ENCODE measurements at regions not wholly inside any gene's neighbourhood (a gene's known extent, or its start where the extent isn't known, plus 50 kb on each side); places are given as distances from the start of the nearest gene placed in this dataset.

DNA sequence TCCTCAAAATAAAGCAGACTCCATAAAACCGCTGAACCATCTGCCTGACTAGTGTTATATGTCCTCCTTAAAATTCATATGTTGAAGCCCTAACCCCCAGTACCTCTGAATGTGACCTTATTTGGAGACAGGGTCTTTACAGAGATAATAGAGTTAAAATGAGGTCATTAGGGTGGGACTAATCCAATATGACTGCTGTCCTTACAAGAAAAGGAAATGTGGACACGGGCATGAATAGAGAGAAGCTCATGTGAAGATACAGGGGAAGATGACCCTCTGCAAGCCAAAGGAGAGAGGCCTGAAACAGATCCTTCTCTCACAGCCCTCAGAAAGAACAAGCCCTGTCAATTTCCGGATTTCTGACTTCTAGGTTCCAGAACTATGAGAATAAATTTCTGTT lies 82.0 kb upstream of the KLHL13 start:
- no peak overlapping the region for H3K27ac Mint-ChIP-seq
- H3K36me3 Mint-ChIP-seq (ENCODE audit: low read depth) = no peaks in the 10 kb centered on the region
- ChIA-PET POLR2A (no interaction called here), CTCF (no interaction called here)
- no peak overlapping the region for H3K4me3 Mint-ChIP-seq
- H3K27me3 Mint-ChIP-seq = no peaks in the 10 kb centered on the region
- intact Hi-C loops (cut with micrococcal nuclease) = no loop called here
- no peak for ATAC-seq (ENCODE audit: low read depth)
- no peaks in the 10 kb centered on the region for H3K9me3 Mint-ChIP-seq
- TF ChIP-seq, protein P1, sequence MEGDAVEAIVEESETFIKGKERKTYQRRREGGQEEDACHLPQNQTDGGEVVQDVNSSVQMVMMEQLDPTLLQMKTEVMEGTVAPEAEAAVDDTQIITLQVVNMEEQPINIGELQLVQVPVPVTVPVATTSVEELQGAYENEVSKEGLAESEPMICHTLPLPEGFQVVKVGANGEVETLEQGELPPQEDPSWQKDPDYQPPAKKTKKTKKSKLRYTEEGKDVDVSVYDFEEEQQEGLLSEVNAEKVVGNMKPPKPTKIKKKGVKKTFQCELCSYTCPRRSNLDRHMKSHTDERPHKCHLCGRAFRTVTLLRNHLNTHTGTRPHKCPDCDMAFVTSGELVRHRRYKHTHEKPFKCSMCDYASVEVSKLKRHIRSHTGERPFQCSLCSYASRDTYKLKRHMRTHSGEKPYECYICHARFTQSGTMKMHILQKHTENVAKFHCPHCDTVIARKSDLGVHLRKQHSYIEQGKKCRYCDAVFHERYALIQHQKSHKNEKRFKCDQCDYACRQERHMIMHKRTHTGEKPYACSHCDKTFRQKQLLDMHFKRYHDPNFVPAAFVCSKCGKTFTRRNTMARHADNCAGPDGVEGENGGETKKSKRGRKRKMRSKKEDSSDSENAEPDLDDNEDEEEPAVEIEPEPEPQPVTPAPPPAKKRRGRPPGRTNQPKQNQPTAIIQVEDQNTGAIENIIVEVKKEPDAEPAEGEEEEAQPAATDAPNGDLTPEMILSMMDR (IDR thresholded peaks at IDR 0.05) = no peak
- no peak for DNase-seq
- no peaks in the 10 kb centered on the region for H3K4me1 Mint-ChIP-seq

DNA sequence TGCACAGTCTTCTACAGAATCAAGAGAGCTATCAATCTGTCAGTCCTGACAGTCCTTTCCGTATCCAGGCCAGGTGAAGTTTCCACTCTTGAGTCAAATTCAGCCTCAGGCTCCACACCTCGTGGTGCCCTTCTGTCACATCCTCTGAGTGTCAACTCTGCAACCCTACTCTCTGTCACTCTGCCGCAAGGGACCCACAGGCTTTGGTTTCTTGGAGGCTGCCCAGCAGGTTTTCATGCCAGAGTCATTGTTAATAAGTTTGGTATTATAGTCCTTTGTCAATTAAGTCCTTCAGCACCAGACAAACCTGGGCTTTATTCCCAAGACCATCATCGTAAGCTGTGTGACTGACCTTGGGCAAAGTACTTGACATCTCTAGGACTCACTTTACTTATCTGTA lies 83.4 kb upstream of the KLHL13 start:
- TF ChIP-seq, protein P1 (IDR thresholded peaks at IDR 0.05) = no peak
- DNase-seq (no peak), ATAC-seq (ENCODE audit: low read depth) (no peak)
- intact Hi-C loops (cut with micrococcal nuclease) = no loop called here
- Mint-ChIP-seq H3K4me1 (no peaks in the 10 kb centered on the region), H3K4me3 (no peak overlapping the region), H3K9me3 (no peaks in the 10 kb centered on the region), H3K27me3 (no peaks in the 10 kb centered on the region), H3K27ac (no peak overlapping the region), H3K36me3 (ENCODE audit: low read depth) (no peaks in the 10 kb centered on the region)
- ChIA-PET POLR2A (no interaction called here), CTCF (no interaction called here)

DNA sequence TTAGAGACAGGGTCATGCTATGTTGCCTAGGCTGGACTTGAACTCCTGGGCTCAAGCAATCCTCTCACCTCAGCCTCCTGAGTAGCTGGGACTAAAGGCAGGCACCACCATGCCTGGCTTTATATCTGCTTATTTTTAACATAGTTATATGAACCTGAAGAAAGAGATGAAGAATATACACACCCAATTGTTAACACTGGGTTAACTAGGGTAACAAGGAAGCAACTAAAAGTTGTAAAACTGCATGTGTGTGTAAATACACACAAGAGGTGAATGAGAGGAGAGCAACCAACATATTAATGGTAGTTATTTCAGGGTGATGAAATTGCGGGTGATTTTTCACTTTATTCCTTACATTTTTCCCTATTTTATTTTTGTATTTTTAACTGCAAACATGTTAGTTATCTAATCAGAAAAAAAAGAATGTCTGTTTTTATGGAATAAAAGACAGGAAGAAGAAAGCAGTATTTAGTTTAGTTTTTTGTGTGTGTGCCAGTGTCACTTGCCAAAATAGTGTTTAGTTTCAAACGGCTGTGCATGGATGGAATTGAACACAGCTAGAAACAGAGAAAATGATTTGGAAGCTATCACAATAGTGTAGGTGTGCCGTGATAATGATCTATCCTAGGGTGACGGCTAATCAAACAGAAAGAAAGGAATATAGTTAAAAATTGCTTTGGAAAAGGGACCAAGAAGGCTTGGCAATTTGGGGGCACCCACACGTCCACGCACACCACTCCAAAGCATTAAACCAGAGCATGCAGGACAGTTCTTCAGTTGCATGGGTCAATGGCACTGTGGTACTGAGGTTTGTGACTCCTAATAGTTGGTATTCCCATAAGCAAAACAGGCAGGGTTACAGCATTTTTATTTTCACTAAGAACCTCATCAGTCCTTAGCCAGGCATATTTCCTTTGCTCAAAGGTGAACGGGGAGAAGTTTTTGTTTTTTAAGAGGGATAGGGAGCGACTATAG lies 89.1 kb upstream of the KLHL13 start:
- Mint-ChIP-seq H3K9me3 (no peaks in the 10 kb centered on the region), H3K4me1 (peaks cover 3% of the 10 kb centered on the region)
- intact Hi-C loops (cut with micrococcal nuclease) = no loop called here

DNA sequence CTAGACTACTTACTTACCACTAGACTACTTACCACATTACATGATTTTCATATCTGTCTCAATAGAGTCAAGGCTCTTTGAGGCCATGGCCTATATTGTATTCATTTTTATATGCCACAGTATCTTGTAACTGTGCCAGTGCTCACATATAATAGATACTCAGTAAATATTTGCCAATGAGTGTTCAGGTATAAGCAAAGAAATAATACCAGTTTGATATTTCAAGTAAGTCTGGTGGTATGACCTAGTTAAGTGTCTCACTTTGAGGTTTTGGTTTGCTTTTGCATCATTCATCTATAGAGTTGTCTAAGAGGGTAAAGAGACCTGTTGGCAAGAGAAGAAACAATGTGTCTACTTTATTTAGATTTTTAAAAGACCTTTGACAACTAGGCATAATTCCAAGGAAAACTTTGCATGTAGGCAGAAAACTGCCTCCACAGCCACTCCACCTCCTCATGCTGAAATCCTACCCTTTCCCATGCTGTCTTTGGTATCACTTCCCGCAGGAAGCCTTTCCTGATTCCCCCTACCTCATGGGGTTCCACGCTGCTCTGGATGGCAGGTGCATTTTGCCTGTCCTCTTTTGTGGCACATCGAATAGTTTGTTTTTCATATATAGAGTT lies 91.3 kb upstream of the KLHL13 start:
- DNase-seq (no peak), ATAC-seq (ENCODE audit: low read depth) (no peak)
- Mint-ChIP-seq H3K36me3 (ENCODE audit: low read depth) (no peaks in the 10 kb centered on the region), H3K27ac (no peak overlapping the region), H3K9me3 (no peaks in the 10 kb centered on the region), H3K27me3 (no peaks in the 10 kb centered on the region), H3K4me3 (no peak overlapping the region), H3K4me1 (peaks cover 17% of the 10 kb centered on the region)
- TF ChIP-seq, protein P1 (IDR thresholded peaks at IDR 0.05) = no peak
- intact Hi-C loops (cut with micrococcal nuclease) = no loop called here
- CTCF ChIA-PET = no interaction called here
- POLR2A ChIA-PET = no interaction called here

More for the DNA sequence above, 89.1 kb upstream of the KLHL13 start:
- CTCF ChIA-PET = no interaction called here
- POLR2A ChIA-PET = no interaction called here
- no peak for DNase-seq
- TF ChIP-seq, protein P1 (IDR thresholded peaks at IDR 0.05) = no peak
- H3K27ac Mint-ChIP-seq = no peak overlapping the region
- no peaks in the 10 kb centered on the region for H3K27me3 Mint-ChIP-seq
- ATAC-seq (ENCODE audit: low read depth) = no peak
- no peak overlapping the region for H3K4me3 Mint-ChIP-seq
- no peaks in the 10 kb centered on the region for H3K36me3 Mint-ChIP-seq (ENCODE audit: low read depth)

DNA sequence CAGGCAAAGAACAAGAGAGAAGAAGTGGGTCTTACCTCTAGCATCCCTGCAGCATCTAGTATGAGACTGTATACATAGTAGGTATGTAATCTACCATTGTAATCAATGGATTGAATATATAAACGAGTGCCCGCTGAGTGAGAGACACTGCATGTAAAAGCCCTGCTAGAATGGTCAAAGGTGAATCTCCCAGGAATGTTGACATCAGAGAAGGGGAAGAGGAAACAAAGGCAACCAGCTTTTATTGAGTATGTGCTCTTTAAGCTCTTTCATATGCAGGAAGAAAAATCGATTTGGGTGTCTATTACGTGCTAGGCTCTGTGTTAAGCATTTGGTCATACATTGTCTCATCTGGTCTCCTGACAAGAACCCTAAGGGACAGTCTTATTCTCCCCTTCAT lies 91.9 kb upstream of the KLHL13 start:
- Mint-ChIP-seq H3K9me3 (no peaks in the 10 kb centered on the region), H3K36me3 (ENCODE audit: low read depth) (no peaks in the 10 kb centered on the region), H3K4me1 (peaks cover 20% of the 10 kb centered on the region), H3K27me3 (no peaks in the 10 kb centered on the region), H3K27ac (no peak overlapping the region), H3K4me3 (no peak overlapping the region)
- ChIA-PET POLR2A (no interaction called here), CTCF (no interaction called here)
- intact Hi-C loops (cut with micrococcal nuclease) = no loop called here
- ATAC-seq (ENCODE audit: low read depth) (no peak), DNase-seq (no peak)
- TF ChIP-seq, protein P1 (IDR thresholded peaks at IDR 0.05) = no peak

All from activated B cell treated with CpG ODN at 0.5 μM for 24 hours (primary cell).